GM08714 (cell line): ENCODE measurements at regions not wholly inside any gene's neighbourhood (a gene's known extent, or its start where the extent isn't known, plus 50 kb on each side); places are given as distances from the start of the nearest gene placed in this dataset.
"Not testable (repeated sequence)": the region's sequence is repeated elsewhere in the genome, so short reads cannot be mapped to it uniquely, and the experiment has no call there.

Experiments
- H3K4me3 ChIP-seq: fragments of 200-500 bp; sonication (Bioruptor generic); 2 replicates; pipeline ENCODE4 v1.5.1; 2014; ENCODE audit warnings: mild to moderate bottlenecking, low read length, inconsistent platforms
- ZNF274 ChIP-seq: IDR thresholded peaks from 2 replicates; pipeline ENCODE4 v1.6.1; 2012; ENCODE audit warnings: mild to moderate bottlenecking, low read depth, low read length

DNA sequence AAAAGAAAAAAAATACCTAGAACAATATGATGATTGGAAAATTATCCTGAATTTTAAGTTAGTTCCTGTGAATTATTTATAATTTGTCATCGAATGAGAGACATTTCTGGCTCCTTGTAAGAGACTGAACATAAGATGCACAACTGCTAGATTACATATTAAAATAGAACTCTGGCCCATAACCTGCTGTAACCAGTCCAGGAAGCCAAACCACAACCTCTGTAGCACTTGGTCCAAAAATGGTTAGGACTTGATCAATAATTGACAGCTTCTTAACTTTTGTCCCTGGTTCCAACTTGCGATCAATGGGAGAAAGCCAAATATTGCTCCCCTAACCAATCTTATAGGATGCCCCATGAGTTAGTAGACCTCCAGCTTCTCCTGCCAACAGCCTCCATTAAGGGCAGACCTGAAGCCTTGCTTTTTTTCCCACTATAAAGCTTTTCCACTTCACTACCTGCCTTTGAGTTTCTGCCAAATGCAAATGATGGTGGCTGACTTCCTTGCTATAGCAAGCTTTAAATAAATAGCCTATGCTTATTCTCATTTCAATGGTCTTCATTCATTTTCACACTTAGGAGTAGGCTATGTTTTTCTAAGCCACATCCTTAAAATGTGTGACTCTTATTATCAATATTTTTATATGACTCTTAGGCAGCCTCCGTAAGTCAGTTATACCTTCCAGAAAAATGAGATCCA is 224.0 kb upstream of the ARHGEF26 start:
- H3K4me3 ChIP-seq = peak overlapping the region; percentile 67; the same call in 1 of the 2 replicates
- no peak for TF ChIP-seq ZNF274

DNA sequence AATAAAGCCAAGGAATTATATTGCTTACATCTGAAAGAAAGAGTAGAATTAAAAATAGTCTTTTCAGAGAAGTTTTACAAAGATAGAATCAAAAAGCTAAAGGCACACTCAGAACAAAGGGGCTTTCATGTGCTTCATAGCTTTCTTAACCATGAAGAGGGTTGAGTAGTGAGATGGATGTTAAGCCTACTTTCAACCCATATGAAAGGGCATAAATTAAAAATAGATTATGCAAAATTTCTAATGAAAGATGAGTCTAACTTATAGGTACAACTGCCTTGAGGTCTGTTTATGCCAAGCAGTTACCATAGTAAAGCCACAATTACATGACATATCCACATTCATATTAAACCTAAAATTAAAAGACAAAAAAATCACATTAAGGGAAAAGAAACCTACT is 223.3 kb upstream of the ARHGEF26 start:
- H3K4me3 ChIP-seq = no peak overlapping the region
- no peak for TF ChIP-seq ZNF274

- no peak for TF ChIP-seq ZNF274
Measured at GRCh38 chr3:153901152-153901551, 220.0 kb upstream of the ARHGEF26 start.

DNA sequence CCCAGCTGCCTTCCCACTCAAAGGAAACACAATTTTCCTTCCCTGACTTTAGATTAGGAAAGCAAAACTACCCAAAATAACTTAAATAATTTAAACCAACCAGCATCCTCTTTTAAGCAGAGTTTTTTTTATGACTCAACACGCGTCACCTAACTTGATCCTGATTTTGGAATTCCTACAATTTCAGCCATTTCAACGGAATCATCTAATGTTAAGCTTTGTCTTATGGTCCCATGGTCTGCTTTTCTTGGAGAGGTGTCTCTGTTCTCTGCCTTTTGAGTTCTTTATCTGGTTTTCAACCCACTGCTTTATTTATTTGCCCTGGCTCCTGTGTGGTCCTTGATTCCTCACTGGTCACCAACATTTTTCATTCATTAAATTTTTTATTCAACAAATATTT is 219.2 kb upstream of the ARHGEF26 start:
- no peak for TF ChIP-seq ZNF274
- H3K4me3 ChIP-seq = no peak overlapping the region

More at GRCh38 chr3:153901152-153901551, 220.0 kb upstream of the ARHGEF26 start:
- no peak overlapping the region for H3K4me3 ChIP-seq

DNA sequence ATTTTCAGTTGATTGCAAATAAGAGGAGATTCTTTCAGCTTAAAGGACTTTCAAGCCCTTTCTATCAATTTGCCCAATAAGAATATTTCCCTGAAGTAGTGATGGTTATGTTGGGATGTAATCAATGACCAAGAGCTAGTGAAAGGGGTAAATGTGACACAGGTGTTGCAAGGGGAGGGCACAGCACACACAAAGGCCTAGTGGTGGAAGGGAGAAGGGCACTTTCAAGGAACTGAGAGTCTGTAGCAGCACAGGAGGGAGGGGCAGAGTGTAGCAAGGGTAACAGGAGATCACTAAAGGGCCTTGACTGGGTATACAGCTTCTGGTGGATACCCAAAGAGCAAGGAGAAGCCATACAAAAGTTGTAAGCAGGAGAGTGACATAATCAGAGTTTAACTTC is 217.8 kb upstream of the ARHGEF26 start:
- no peak overlapping the region for H3K4me3 ChIP-seq
- TF ChIP-seq ZNF274 = no peak

GRCh38 chr3:153906366-153906765 is 214.8 kb upstream of the ARHGEF26 start:
- no peak for TF ChIP-seq ZNF274

DNA sequence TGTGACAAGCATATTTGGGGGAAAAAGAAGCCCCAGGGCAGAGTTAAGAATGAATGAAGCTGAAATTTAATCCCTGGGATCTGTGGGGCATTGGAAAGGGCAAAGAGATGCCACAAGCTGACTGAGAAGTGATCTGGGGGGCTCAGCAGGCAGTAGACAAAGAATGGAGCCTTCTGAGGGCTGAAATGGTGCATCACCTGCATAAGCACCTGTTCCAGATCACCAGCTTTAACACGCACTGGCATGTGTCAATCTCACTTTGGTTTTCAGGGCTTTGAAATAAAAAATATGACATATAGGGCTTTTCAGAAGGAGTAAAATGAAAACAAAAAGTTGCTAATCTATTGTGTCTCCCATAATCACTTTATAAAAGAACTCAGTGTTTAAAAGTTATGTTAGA is 210.8 kb upstream of the ARHGEF26 start:
- H3K4me3 ChIP-seq = no peak overlapping the region
- TF ChIP-seq ZNF274 = no peak

More at GRCh38 chr3:153906366-153906765, 214.8 kb upstream of the ARHGEF26 start:
- no peak overlapping the region for H3K4me3 ChIP-seq

DNA sequence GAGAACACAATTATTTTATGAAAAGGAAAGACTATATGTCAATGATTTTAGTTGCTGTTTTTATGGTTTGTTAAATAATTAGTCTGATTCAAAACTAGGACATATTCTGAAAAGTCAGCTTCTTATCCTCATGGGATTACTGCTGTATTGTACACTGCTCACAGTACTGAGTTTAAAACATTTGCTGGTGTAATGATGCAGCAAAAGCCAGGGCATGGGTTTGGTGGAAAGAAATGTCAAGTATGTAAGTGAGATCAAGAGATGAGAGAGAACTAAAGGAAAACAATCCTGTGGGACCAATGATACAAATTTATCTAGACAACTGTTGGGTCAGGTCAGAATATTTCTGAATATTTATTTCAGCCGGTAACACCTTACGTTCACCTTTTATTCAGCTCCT is 210.1 kb upstream of the ARHGEF26 start:
- no peak overlapping the region for H3K4me3 ChIP-seq
- no peak for TF ChIP-seq ZNF274

DNA sequence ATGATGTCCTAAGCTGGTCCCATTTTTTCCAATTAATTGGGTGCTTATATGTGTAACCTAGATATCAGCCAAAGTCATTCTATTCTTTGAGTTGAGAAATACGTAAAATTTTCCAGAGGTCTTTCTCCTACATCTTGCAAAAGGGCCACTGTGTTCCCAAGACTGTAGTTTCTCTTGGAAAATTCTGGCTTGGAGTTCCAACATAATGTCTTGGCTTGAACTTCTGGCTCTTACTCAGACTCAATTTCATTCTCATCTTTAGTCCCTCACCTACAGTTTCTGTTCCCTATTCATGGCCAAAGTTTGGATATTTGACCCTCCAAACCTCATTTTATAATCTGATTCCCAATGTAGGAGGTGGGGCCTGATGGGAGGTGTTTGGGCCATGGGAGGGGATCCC is 201.4 kb upstream of the ARHGEF26 start:
- H3K4me3 ChIP-seq = no peak overlapping the region
- TF ChIP-seq ZNF274 = no peak

- TF ChIP-seq ZNF274 = no peak
- H3K4me3 ChIP-seq = no peak overlapping the region
Measured at GRCh38 chr3:153921826-153922225, 199.4 kb upstream of the ARHGEF26 start.

- H3K4me3 ChIP-seq = no peak overlapping the region
- no peak for TF ChIP-seq ZNF274
Measured at GRCh38 chr3:153925841-153926514, 195.2 kb upstream of the ARHGEF26 start.

DNA sequence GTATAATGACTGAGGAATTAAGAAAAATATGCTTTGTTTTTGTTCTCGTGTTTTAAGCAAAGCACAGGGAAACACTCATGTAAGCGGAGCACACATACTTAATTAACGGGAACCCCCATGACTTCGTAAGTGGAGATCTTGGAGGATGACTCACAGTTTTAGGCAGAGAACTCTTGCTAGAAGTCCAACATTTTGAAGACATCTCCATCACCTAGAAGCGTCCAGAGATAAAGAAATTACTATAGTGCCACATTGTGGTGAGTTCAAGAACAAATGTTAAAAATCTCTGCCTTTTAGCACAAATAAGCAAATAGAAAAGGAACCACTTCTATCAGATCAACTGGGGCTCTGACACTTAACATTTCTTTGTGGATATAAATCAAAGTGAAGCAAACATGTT is 194.1 kb upstream of the ARHGEF26 start:
- H3K4me3 ChIP-seq = no peak overlapping the region
- TF ChIP-seq ZNF274 = no peak

GRCh38 chr3:153928851-153929250 is 192.3 kb upstream of the ARHGEF26 start:
- TF ChIP-seq ZNF274 = no peak
- no peak overlapping the region for H3K4me3 ChIP-seq

- not testable (repeated sequence) for H3K4me3 ChIP-seq
Measured at GRCh38 chr3:153933481-153933880, 187.7 kb upstream of the ARHGEF26 start.

DNA sequence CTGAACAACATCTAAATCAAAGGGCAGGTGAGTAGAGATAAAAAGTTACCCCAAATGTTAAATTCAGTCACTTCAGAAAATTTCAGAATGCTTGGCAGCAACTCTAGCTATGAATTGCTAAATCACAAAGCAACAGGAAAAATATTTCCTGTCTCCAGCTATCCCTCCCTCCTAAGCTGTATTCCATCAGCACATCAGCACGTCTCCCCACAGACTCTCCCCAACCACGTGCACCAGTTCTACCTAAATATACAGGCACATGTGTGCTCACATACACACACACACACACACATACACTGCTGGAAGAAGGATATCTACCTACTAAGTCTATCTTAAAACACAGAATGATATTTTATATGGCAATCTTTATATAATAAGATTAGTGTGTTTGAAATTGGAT is 177.1 kb upstream of the ARHGEF26 start:
- no peak for TF ChIP-seq ZNF274
- H3K4me3 ChIP-seq = no peak overlapping the region
